ENCODE measurements at regions not wholly inside any gene's neighbourhood (a gene's known extent, or its start where the extent isn't known, plus 50 kb on each side); places are given as distances from the start of the nearest gene placed in this dataset.

- TF ChIP-seq, protein P1, sequence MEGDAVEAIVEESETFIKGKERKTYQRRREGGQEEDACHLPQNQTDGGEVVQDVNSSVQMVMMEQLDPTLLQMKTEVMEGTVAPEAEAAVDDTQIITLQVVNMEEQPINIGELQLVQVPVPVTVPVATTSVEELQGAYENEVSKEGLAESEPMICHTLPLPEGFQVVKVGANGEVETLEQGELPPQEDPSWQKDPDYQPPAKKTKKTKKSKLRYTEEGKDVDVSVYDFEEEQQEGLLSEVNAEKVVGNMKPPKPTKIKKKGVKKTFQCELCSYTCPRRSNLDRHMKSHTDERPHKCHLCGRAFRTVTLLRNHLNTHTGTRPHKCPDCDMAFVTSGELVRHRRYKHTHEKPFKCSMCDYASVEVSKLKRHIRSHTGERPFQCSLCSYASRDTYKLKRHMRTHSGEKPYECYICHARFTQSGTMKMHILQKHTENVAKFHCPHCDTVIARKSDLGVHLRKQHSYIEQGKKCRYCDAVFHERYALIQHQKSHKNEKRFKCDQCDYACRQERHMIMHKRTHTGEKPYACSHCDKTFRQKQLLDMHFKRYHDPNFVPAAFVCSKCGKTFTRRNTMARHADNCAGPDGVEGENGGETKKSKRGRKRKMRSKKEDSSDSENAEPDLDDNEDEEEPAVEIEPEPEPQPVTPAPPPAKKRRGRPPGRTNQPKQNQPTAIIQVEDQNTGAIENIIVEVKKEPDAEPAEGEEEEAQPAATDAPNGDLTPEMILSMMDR (IDR thresholded peaks at IDR 0.05 in 8 of 11, conservative IDR thresholded peaks at IDR 0.05 in 3 of 11) = no peak
- TF ChIP-seq POLR2A (IDR thresholded peaks at IDR 0.05) (no peak), POLR2AphosphoS5 (IDR thresholded peaks at IDR 0.05) (no peak)
Measured at GRCh38 chr12:24038211-24038997, 88.9 kb upstream of the SOX5 start.

Data from spleen (tissue), 7 donors.